Type B pancreatic cell (in vitro differentiated cells): ENCODE measurements at regions not wholly inside any gene's neighbourhood (a gene's known extent, or its start where the extent isn't known, plus 50 kb on each side); places are given as distances from the start of the nearest gene placed in this dataset.
"Not testable (repeated sequence)": the region's sequence is repeated elsewhere in the genome, so short reads cannot be mapped to it uniquely, and the experiment has no call there.

Experiments used
- DNase-seq: peaks from one replicate; pipeline ENCODE4 v3.0.0; 2021; ENCODE audit warnings: mixed read lengths; ENCODE audit not compliant: unreplicated experiment; ENCODE audit errors: extremely low spot score
- H3K27ac Mint-ChIP-seq: 2 replicates; pipeline ENCODE4 v1.8.0; 2021; ENCODE audit warnings: mild to moderate bottlenecking, mixed read lengths
- H3K27me3 Mint-ChIP-seq: 2 replicates; pipeline ENCODE4 v1.8.0; 2021; ENCODE audit warnings: mixed read lengths
- H3K36me3 Mint-ChIP-seq: 2 replicates; pipeline ENCODE4 v1.8.0; 2021; ENCODE audit warnings: mixed read lengths
- H3K4me1 Mint-ChIP-seq: one replicate; pipeline ENCODE4 v1.8.0; 2021; ENCODE audit warnings: mixed read lengths; ENCODE audit not compliant: unreplicated experiment
- H3K4me3 Mint-ChIP-seq: 2 replicates; pipeline ENCODE4 v1.8.0; 2021; ENCODE audit warnings: mild to moderate bottlenecking, mixed read lengths
- H3K9me3 Mint-ChIP-seq: 2 replicates; pipeline ENCODE4 v1.8.0; 2021; ENCODE audit warnings: mixed read lengths
- CTCF ChIP-seq: fragments of 200-600 bp; sonication (generic); conservative IDR thresholded peaks from 2 replicates; pipeline ENCODE4 v1.5.0; 2021; ENCODE audit warnings: antibody characterized with exemption, mild to moderate bottlenecking

DNA sequence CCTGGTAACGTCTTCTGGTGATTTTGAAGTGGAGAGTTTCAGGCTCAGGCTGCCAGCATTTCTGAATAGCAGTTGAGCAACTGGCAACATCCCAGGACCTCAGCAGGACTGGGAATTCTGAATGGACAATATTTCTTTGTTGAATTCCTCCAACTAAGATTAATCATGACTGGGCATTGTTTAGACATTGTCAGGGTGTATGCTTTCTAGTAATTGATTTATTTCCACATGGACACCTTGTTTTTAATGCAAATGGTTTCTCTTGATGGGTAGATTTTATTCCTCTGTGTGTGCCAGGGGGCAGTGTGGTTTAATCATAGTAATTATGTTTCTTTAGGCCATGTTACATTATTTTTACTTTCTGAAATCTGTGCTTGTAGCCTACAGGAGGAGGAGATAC is 1004.7 kb upstream of the LCORL start:
- DNase-seq, result no peak
- Mint-ChIP-seq H3K27ac (peak overlapping the region; percentile 35), H3K9me3 (peaks cover 6% of the 10 kb centered on the region)

DNA sequence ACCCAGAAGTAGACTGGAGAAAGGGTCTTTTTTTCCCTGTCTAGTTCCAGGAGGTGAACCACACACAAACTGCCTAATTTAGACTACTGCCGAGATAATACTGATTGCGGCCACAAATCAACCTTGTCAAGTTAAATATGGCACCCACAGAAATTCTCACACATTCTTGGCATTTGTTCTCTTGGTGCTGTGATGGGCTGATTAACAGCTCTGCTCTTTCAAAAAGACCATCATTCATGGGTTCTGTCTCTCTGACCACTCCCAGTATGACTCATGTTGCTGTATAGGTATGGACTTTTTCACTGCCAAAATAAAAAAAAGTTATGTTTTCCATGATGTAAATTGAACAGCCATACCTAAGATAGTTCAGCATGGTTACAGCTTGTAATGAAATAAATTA is 1003.5 kb upstream of the LCORL start:
- Mint-ChIP-seq H3K4me3 (no peak overlapping the region), H3K9me3 (peaks cover 5% of the 10 kb centered on the region), H3K4me1 (peaks cover 29% of the 10 kb centered on the region), H3K36me3 (no peaks in the 10 kb centered on the region), H3K27me3 (no peaks in the 10 kb centered on the region), H3K27ac (no peak overlapping the region)
- no peak for DNase-seq
- TF ChIP-seq CTCF, result no peak

More for the DNA sequence above, 1004.7 kb upstream of the LCORL start:
- TF ChIP-seq CTCF, result no peak
- Mint-ChIP-seq H3K4me1 (peaks cover 32% of the 10 kb centered on the region), H3K27me3 (no peaks in the 10 kb centered on the region), H3K36me3 (no peaks in the 10 kb centered on the region), H3K4me3 (peak overlapping the region; percentile 33)

- Mint-ChIP-seq H3K9me3 (no peaks in the 10 kb centered on the region), H3K27me3 (no peaks in the 10 kb centered on the region), H3K36me3 (no peaks in the 10 kb centered on the region), H3K4me1 (peaks cover 25% of the 10 kb centered on the region), H3K27ac (no peak overlapping the region), H3K4me3 (no peak overlapping the region)
- TF ChIP-seq CTCF, result no peak
- no peak for DNase-seq
These were observed 1002.5 kb upstream of the LCORL start for GRCh38 chr4:19024047-19024446.

GRCh38 chr4:19021617-19022016 is 1000.1 kb upstream of the LCORL start:
- peaks cover 4% of the 10 kb centered on the region for H3K27me3 Mint-ChIP-seq
- TF ChIP-seq CTCF, result no peak
- H3K27ac Mint-ChIP-seq, result no peak overlapping the region
- no peak overlapping the region for H3K4me3 Mint-ChIP-seq
- peaks cover 4% of the 10 kb centered on the region for H3K9me3 Mint-ChIP-seq
- peaks cover 3% of the 10 kb centered on the region for H3K36me3 Mint-ChIP-seq
- no peak for DNase-seq
- peaks cover 15% of the 10 kb centered on the region for H3K4me1 Mint-ChIP-seq

DNA sequence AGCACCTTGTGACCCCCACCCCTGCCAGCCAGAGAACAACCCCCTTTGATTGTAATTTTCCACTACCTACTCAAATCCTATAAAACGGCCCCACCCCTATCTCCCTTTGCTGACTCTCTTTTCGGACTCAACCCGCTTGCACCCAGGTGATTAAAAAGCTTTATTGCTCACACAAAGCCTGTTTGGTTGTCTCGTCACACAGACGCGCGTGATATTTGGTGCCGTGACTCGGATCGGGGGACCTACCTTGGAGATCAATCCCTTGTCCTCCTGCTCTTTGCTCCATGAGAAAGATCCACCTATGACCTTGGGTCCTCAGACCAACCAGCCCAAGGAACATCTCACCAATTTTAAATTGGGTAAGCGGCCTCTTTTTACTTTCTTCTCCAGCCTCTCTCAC is 995.0 kb upstream of the LCORL start:
- not testable (repeated sequence) for H3K27ac Mint-ChIP-seq, H3K4me3 Mint-ChIP-seq, H3K36me3 Mint-ChIP-seq, H3K9me3 Mint-ChIP-seq, DNase-seq, H3K27me3 Mint-ChIP-seq
- H3K4me1 Mint-ChIP-seq, result peaks cover 18% of the 10 kb centered on the region

DNA sequence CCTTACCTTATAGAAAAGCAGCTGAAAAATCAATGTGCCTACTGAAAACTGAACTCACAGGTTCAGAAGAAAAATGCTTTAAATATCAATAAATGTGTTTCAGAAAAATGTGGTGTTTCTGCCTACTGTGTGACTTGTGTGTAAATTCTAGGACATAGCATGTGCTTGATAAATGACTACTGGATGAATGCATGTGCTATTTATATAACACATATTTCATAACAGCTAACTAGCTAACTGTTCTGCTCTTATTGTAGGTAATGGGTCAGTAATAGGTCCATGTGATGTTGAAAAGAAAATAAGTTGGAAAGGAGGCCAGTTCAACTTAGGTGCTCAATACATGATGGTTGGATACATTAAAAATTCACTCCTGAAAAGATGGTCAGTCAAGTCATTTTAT is 993.0 kb upstream of the LCORL start:
- Mint-ChIP-seq H3K36me3 (peaks cover 3% of the 10 kb centered on the region), H3K27me3 (peaks cover 5% of the 10 kb centered on the region), H3K4me1 (peaks cover 36% of the 10 kb centered on the region), H3K9me3 (peaks cover 6% of the 10 kb centered on the region), H3K27ac (no peak overlapping the region), H3K4me3 (no peak overlapping the region)
- no peak for DNase-seq
- TF ChIP-seq CTCF, result no peak
